ENCODE measurements at regions not wholly inside any gene's neighbourhood (a gene's known extent, or its start where the extent isn't known, plus 50 kb on each side); places are given as distances from the start of the nearest gene placed in this dataset.

DNA sequence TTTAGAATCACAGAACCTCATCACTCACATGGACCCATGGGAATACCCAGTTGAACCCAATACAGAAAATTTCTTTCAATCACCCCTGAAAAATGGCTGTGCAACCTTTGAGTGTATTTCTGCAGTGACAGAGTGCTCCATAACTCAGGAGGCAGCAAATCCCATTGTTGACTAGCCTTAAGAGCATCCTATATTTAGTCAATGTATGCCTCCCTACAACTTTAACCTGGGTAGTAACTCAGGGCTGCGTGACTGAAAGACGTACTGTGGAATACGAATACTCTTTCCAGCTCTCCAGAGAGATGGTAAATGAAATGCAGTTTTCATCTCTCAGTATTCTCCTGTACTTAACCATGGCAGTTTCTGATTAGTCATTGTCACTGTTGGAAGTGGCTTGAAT lies 573.0 kb upstream of the POM121L12 start:
- TF ChIP-seq POLR2A (IDR thresholded peaks at IDR 0.05) (no peak), CTCF (IDR thresholded peaks at IDR 0.05) (no peak)

Measured in testis (tissue), 2 donors.